HEK293 (cell line): ENCODE measurements at regions not wholly inside any gene's neighbourhood (a gene's known extent, or its start where the extent isn't known, plus 50 kb on each side); places are given as distances from the start of the nearest gene placed in this dataset.

Source experiments
- MYNN ChIP-seq: fragments of 450-650 bp; formaldehyde crosslinking; IDR thresholded peaks from 2 replicates; pipeline ENCODE4 v1.5.1; 2016; ENCODE audit warnings: missing biosample characterization, missing genetic modification characterization, borderline replicate concordance
- ZNF18 ChIP-seq: fragments of 450-650 bp; formaldehyde crosslinking; IDR thresholded peaks from 2 replicates; pipeline ENCODE4 v1.5.1; 2016; ENCODE audit warnings: missing biosample characterization, missing genetic modification characterization

GRCh38 chr9:18136354-18136994, 337.5 kb upstream of the ADAMTSL1 start:
- TF ChIP-seq MYNN (tag by site-specific recombination): no peak
- TF ChIP-seq ZNF18 (tag by site-specific recombination): no peak
